Peyer's patch (tissue), 4 donors: ENCODE measurements at regions not wholly inside any gene's neighbourhood (a gene's known extent, or its start where the extent isn't known, plus 50 kb on each side); places are given as distances from the start of the nearest gene placed in this dataset.
"Not testable (repeated sequence)": the region's sequence is repeated elsewhere in the genome, so short reads cannot be mapped to it uniquely, and the experiment has no call there.

Experiments
- DNase-seq, 3 donors: peaks; one replicate each; pipeline ENCODE4 v3.0.0-alpha.2; 2017 to 2019
- H3K27ac ChIP-seq, 4 donors: fragments of 200-600 bp; sonication (generic); one replicate each; pipeline ENCODE4 v1.5.1; 2016 to 2019
- H3K27me3 ChIP-seq, 2 donors: fragments of 200-600 bp; sonication (generic); one replicate each; pipeline ENCODE4 v1.5.1; 2019
- H3K36me3 ChIP-seq, 3 donors: fragments of 200-600 bp; sonication (generic); one replicate each; pipeline ENCODE4 v1.5.1; 2016 to 2019
- H3K4me1 ChIP-seq, 4 donors: fragments of 200-600 bp; sonication (generic); one replicate each; pipeline ENCODE4 v1.5.1; 2016 to 2019
- H3K4me3 ChIP-seq, 4 donors: fragments of 200-600 bp; sonication (generic); 1 replicate in 3 of 4; 2 replicates in 1 of 4; pipeline ENCODE4 v1.5.1; 2016 to 2019; ENCODE audit warnings: mild to moderate bottlenecking in 1 of 4
- H3K9me3 ChIP-seq, 4 donors: fragments of 200-600 bp; sonication (generic); one replicate each; pipeline ENCODE4 v1.5.1; 2016 to 2019; ENCODE audit warnings: mild to moderate bottlenecking in 1 of 4
- POLR2A ChIP-seq, 2 donors: fragments of 450-650 bp; IDR thresholded peaks; one replicate each; pipeline ENCODE4 v1.5.1; 2017; ENCODE audit warnings: antibody characterized with exemption in 2 of 2, mild to moderate bottlenecking in 2 of 2, moderate library complexity in 2 of 2
- TF ChIP-seq, protein P1 (sequence below), 6 experiments: fragments of 450-650 bp in 4 of 6; fragments of 200-600 bp in 2 of 6; sonication (generic) in 1 of 6; IDR thresholded peaks; one replicate each; pipeline ENCODE4 v1.5.1; 2017 to 2019; ENCODE audit warnings: antibody characterized with exemption in 6 of 6, mild to moderate bottlenecking in 3 of 6, moderate library complexity in 1 of 6

DNA sequence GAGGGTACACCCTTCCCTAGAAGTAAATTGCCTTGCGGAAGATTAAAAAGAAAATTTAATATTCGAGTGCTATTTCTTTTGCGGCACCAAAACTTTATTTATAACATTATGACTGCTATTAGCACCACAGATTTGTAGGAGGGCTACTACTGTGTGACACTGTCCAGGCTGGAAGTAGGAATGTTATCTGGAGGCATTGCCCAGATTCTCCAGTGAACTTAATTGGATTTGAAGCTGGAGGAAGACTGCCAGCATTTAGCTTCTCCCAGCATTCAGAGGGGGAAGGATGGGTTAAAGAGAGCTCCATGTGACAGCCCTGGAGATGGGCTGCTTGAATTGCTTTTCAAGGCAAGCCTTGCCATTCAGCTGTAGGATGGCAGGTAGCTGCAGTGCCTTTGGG, 107.0 kb upstream of the RBM19 start:
- H3K27ac ChIP-seq: no peak overlapping the region
- H3K4me1 ChIP-seq: no peaks in the 10 kb centered on the region
- no peak overlapping the region for H3K4me3 ChIP-seq
- H3K27me3 ChIP-seq: no peaks in the 10 kb centered on the region
- DNase-seq: no peak
- TF ChIP-seq POLR2A (IDR thresholded peaks at IDR 0.05): no peak
- TF ChIP-seq, protein P1, sequence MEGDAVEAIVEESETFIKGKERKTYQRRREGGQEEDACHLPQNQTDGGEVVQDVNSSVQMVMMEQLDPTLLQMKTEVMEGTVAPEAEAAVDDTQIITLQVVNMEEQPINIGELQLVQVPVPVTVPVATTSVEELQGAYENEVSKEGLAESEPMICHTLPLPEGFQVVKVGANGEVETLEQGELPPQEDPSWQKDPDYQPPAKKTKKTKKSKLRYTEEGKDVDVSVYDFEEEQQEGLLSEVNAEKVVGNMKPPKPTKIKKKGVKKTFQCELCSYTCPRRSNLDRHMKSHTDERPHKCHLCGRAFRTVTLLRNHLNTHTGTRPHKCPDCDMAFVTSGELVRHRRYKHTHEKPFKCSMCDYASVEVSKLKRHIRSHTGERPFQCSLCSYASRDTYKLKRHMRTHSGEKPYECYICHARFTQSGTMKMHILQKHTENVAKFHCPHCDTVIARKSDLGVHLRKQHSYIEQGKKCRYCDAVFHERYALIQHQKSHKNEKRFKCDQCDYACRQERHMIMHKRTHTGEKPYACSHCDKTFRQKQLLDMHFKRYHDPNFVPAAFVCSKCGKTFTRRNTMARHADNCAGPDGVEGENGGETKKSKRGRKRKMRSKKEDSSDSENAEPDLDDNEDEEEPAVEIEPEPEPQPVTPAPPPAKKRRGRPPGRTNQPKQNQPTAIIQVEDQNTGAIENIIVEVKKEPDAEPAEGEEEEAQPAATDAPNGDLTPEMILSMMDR (IDR thresholded peaks at IDR 0.05): no peak
- H3K36me3 ChIP-seq: no peaks in the 10 kb centered on the region
- H3K9me3 ChIP-seq: no peaks in the 10 kb centered on the region

DNA sequence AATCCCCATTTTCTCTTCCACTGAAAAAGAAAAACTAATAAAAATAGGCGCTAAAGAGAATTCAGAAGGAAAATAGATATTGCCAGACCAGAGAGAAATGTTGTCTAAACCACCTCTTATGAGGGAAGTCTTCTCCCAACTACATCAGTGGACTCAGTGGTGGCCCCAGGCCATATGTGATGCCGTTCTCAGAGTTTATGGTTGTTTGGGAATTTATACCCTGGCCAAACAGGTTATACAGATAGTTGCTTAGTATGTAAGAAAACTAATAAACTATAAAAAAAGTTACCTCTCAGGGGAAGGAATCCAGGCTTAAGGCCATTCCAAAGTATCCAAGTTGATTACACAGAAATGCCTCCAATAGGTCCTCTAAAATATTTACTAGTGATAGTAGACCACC, 103.4 kb upstream of the RBM19 start:
- H3K36me3 ChIP-seq: no peaks in the 10 kb centered on the region
- DNase-seq: no peak
- H3K27ac ChIP-seq: no peak overlapping the region
- H3K4me3 ChIP-seq: no peak overlapping the region
- H3K9me3 ChIP-seq: no peaks in the 10 kb centered on the region
- no peaks in the 10 kb centered on the region for H3K27me3 ChIP-seq
- no peaks in the 10 kb centered on the region for H3K4me1 ChIP-seq
- TF ChIP-seq POLR2A (IDR thresholded peaks at IDR 0.05): no peak
- TF ChIP-seq, protein P1 (IDR thresholded peaks at IDR 0.05): no peak

DNA sequence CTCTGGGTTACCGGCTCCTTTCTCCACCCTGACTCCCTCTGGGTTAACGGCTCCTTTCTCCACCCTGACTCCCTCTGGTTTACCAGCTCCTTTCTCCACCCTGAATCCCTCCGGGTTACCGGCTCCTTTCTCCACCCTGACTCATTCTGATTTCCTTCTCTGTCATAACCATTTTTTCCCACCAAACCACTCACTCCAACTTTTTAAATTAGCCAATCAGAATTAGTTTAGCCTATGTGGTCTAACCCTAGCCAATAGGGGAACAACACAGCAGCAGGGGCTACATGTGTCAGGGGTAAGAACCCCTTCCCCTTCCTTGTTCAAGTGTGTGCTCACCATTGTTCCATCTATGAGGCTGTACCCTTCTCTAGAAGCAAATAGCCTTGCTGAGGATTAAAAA, 98.4 kb upstream of the RBM19 start:
- Histone ChIP-seq H3K9me3 (peaks cover 0 to 4% (median 0%) of the 10 kb centered on the region in 4 donors), H3K36me3 (no peaks in the 10 kb centered on the region), H3K27ac (no peak overlapping the region), H3K4me3 (no peak overlapping the region), H3K27me3 (no peaks in the 10 kb centered on the region), H3K4me1 (no peaks in the 10 kb centered on the region)
- TF ChIP-seq, protein P1 (IDR thresholded peaks at IDR 0.05): no peak
- no peak for TF ChIP-seq POLR2A (IDR thresholded peaks at IDR 0.05)
- DNase-seq: no peak

DNA sequence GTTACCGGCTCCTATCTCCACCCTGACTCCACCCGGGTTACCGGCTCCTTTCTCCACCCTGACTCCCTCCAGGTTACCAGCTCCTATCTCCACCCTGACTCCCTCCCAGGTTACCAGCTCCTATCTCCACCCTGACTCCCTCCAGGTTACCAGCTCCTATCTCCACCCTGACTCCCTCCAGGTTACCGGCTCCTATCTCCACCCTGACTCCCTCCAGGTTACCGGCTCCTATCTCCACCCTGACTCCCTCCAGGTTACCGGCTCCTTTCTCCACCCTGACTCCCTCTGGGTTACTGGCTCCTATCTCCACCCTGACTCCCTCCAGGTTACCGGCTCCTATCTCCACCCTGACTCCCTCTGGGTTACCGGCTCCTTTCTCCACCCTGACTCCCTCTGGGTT, 97.9 kb upstream of the RBM19 start:
- not testable (repeated sequence) for H3K36me3 ChIP-seq, H3K9me3 ChIP-seq, H3K4me3 ChIP-seq, H3K27ac ChIP-seq, H3K4me1 ChIP-seq, H3K27me3 ChIP-seq, DNase-seq

DNA sequence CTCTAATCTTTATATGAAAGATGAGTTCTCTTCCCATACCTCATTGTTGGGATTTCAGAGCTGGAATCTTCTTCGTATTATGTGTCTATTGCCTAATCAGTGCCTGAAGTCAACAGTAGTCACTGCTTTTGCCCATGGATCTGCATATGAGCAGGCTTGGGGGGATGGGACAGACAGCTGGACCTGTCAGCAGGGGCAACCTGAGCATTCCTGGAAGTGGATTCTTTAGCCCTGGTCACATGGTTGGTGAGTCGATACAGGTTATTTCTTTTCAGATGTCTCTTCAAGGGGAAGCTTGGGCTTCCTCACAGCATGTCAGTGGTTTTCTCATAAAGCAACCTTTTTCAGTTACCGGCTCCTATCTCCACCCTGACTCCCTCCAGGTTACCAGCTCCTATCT, 97.3 kb upstream of the RBM19 start:
- Histone ChIP-seq H3K9me3 (peaks cover 0 to 4% (median 0%) of the 10 kb centered on the region in 4 donors), H3K27me3 (no peaks in the 10 kb centered on the region)
- TF ChIP-seq, protein P1 (IDR thresholded peaks at IDR 0.05): no peak
- TF ChIP-seq POLR2A (IDR thresholded peaks at IDR 0.05): no peak

DNA sequence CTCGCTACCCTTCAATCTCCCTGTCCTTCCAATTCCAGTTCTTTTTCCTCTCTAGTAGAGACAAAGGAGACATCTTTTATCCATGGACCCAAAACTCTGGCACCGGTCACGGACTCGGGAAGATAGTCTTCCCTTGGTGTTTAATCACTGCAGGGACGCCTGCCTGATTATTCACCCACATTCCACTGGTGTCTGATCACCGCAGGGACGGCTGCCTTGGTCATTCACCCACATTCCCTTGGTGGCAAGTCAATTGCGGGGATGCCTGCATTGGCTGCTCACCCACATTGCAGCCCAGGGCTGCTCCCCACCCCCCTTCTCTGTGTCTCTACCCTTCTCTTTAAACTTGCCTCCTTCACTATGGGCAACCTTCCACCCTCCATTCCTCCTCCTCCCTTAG, 90.2 kb upstream of the RBM19 start:
- not testable (repeated sequence) for H3K4me3 ChIP-seq, H3K4me1 ChIP-seq, H3K27ac ChIP-seq, H3K36me3 ChIP-seq, H3K9me3 ChIP-seq, H3K27me3 ChIP-seq, DNase-seq

More for the DNA sequence above, 97.3 kb upstream of the RBM19 start:
- no peak for DNase-seq
- Histone ChIP-seq H3K4me3 (no peak overlapping the region), H3K36me3 (no peaks in the 10 kb centered on the region), H3K4me1 (no peaks in the 10 kb centered on the region), H3K27ac (no peak overlapping the region)

DNA sequence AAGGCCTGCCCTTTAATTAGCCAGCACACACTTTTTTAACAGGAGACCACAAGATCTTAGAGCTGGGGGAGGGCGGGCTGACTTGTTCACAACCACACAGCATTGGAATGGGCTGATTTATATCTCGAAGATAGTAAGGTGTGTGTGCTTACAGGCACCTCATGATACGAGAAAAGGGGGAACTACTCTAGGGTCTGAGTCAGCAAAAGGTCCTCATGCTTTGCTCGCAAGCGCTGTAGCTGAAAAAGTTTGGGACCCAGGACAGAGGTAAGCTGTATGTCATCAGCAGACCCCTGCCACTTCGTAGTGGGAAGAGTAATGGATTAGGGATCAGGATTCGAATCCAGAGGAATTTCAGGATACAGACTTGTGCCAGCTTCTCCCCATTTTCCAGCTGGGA, 88.9 kb upstream of the RBM19 start:
- Histone ChIP-seq H3K36me3 (no peaks in the 10 kb centered on the region), H3K27ac (no peak overlapping the region), H3K4me1 (no peaks in the 10 kb centered on the region), H3K27me3 (no peaks in the 10 kb centered on the region), H3K9me3 (peaks cover 0 to 1% (median 0%) of the 10 kb centered on the region in 4 donors), H3K4me3 (no peak overlapping the region)
- no peak for DNase-seq
- TF ChIP-seq, protein P1 (IDR thresholded peaks at IDR 0.05): no peak
